Stomach (tissue), 8 donors: ENCODE measurements at regions not wholly inside any gene's neighbourhood (a gene's known extent, or its start where the extent isn't known, plus 50 kb on each side); places are given as distances from the start of the nearest gene placed in this dataset.

Experiments
- DNase-seq, 2 donors: peaks; one replicate each; pipeline versions ENCODE4 v3.0.0 to v3.0.0-alpha.2; 2013 to 2019
- H3K27ac ChIP-seq, 5 donors: fragments of 200-600 bp in 4 of 5; sonication (generic) in 4 of 5; one replicate each; pipeline ENCODE4 v1.5.1; 2013 to 2019; ENCODE audit warnings: mild to moderate bottlenecking in 1 of 5, moderate library complexity in 1 of 5
- H3K27me3 ChIP-seq, 3 donors: fragments of 200-600 bp; sonication (generic); one replicate each; pipeline ENCODE4 v1.5.1; 2017 to 2019; ENCODE audit warnings: mixed run types in 1 of 3
- H3K36me3 ChIP-seq, 4 donors: fragments of 200-600 bp; sonication (generic); 1 replicate in 3 of 4; 2 replicates in 1 of 4; pipeline ENCODE4 v1.5.1; 2016 to 2019
- H3K4me1 ChIP-seq, 4 donors: fragments of 200-600 bp; sonication (generic); one replicate each; pipeline ENCODE4 v1.5.1; 2016 to 2019
- H3K4me3 ChIP-seq, 4 donors: fragments of 200-600 bp; sonication (generic) in 3 of 4; one replicate each; pipeline ENCODE4 v1.5.1; 2016 to 2019; ENCODE audit warnings: mild to moderate bottlenecking in 1 of 4
- H3K9me3 ChIP-seq, 4 donors: fragments of 200-600 bp; sonication (generic); one replicate each; pipeline ENCODE4 v1.5.1; 2016 to 2019
- CTCF ChIP-seq, 7 experiments: fragments of 450-650 bp in 4 of 7; fragments of 200-600 bp in 3 of 7; sonication (generic) in 3 of 7; IDR thresholded peaks; one replicate each; pipeline ENCODE4 v1.5.1; 2016 to 2019; ENCODE audit warnings: antibody characterized with exemption in 7 of 7, control low read depth in 2 of 7, mild to moderate bottlenecking in 1 of 7
- EP300 ChIP-seq: sonication (generic); formaldehyde crosslinking; IDR thresholded peaks from one replicate; pipeline ENCODE4 v1.6.1; 2017; ENCODE audit warnings: antibody characterized with exemption
- POLR2A ChIP-seq, 4 donors: fragments of 450-650 bp; IDR thresholded peaks; one replicate each; pipeline ENCODE4 v1.6.1; 2016; ENCODE audit warnings: antibody characterized with exemption in 4 of 4, control low read depth in 2 of 4, mild to moderate bottlenecking in 1 of 4, moderate library complexity in 1 of 4
- POLR2AphosphoS5 ChIP-seq, 3 donors: sonication (generic); formaldehyde crosslinking; IDR thresholded peaks; one replicate each; pipeline ENCODE4 v1.6.1; 2016; ENCODE audit warnings: antibody characterized with exemption in 3 of 3
- WGBS, 5 donors: extraction: QIAGEN DNeasy Blood & Tissue Kit in 3 of 5; methylation state at CpG; one replicate each; pipeline versions ENCODE4 v1.1.5 to v1.1.7; 2013 to 2018; 5-methylcytosine and 5-hydroxymethylcytosine counted together
- intact Hi-C: fragments of 100-400 bp; cut with DNase I; formaldehyde crosslinking; loops from one replicate; pipeline ENCODE4 v1.15.1; 2023; ENCODE audit warnings: low total_unique reads
- donor health status: healthy with polysubstance abuse.
- donor health status: Bipolar disorder and iron deficiency.
- donor health status: healthy.

- 68 to 77% (median 75%) methylated on average over 9 of the region's 9 CpGs for WGBS, 5 donors
- no peak for DNase-seq
- intact Hi-C loops: no loop called here
- H3K4me3 ChIP-seq: no peak overlapping the region
- no peaks in the 10 kb centered on the region for H3K36me3 ChIP-seq
- H3K4me1 ChIP-seq: peaks cover 0 to 5% (median 0%) of the 10 kb centered on the region in 4 donors
- no peaks in the 10 kb centered on the region for H3K9me3 ChIP-seq
- TF ChIP-seq CTCF (IDR thresholded peaks at IDR 0.05): no peak
- TF ChIP-seq POLR2A (IDR thresholded peaks at IDR 0.05): no peak
- TF ChIP-seq POLR2AphosphoS5 (IDR thresholded peaks at IDR 0.05): no peak
- TF ChIP-seq EP300: no peak
- no peaks in the 10 kb centered on the region for H3K27me3 ChIP-seq
- H3K27ac ChIP-seq: no peak overlapping the region
Measured at GRCh38 chr2:12478151-12479064, 238.3 kb upstream of the TRIB2 start.

- H3K9me3 ChIP-seq: no peaks in the 10 kb centered on the region
- no peaks in the 10 kb centered on the region for H3K36me3 ChIP-seq
- H3K4me1 ChIP-seq: peaks cover 0 to 5% (median 0%) of the 10 kb centered on the region in 4 donors
- no peak overlapping the region for H3K27ac ChIP-seq
- no peaks in the 10 kb centered on the region for H3K27me3 ChIP-seq
- no peak for TF ChIP-seq POLR2A (IDR thresholded peaks at IDR 0.05)
- TF ChIP-seq EP300: no peak
- no peak for TF ChIP-seq POLR2AphosphoS5 (IDR thresholded peaks at IDR 0.05)
- no peak for TF ChIP-seq CTCF (IDR thresholded peaks at IDR 0.05)
- no peak for DNase-seq
- no peak overlapping the region for H3K4me3 ChIP-seq
- intact Hi-C loops: no loop called here
- 26 to 59% (median 46%) methylated on average over 1 of the region's 1 CpG for WGBS, 5 donors
Measured at GRCh38 chr2:12479065-12479601, 237.6 kb upstream of the TRIB2 start.

- WGBS, 5 donors: 56 to 80% (median 75%) methylated on average over 3 of the region's 3 CpGs
- peaks cover 0 to 22% (median 10%) of the 10 kb centered on the region in 4 donors for H3K4me1 ChIP-seq
Measured at GRCh38 chr2:12484536-12485115, 232.1 kb upstream of the TRIB2 start.

More at GRCh38 chr2:12484536-12485115, 232.1 kb upstream of the TRIB2 start:
- no peaks in the 10 kb centered on the region for H3K9me3 ChIP-seq
- H3K27ac ChIP-seq: no peak overlapping the region
- H3K36me3 ChIP-seq: no peaks in the 10 kb centered on the region
- H3K27me3 ChIP-seq: no peaks in the 10 kb centered on the region
- TF ChIP-seq CTCF (IDR thresholded peaks at IDR 0.05) (no peak), EP300 (no peak), POLR2A (IDR thresholded peaks at IDR 0.05) (no peak), POLR2AphosphoS5 (IDR thresholded peaks at IDR 0.05) (no peak)
- no peak for DNase-seq
- intact Hi-C loops: no loop called here
- H3K4me3 ChIP-seq: no peak overlapping the region
